ENCODE measurements at regions not wholly inside any gene's neighbourhood (a gene's known extent, or its start where the extent isn't known, plus 50 kb on each side); places are given as distances from the start of the nearest gene placed in this dataset.

GRCh38 chr10:89887830-89888229 lies 186.4 kb downstream of the KIF20B start:
- Mint-ChIP-seq H3K27ac (peak overlapping the region in 1 of 3 experiments; percentile 70), H3K4me1 (no peaks in the 10 kb centered on the region), H3K36me3 (ENCODE audit: low read depth) (no peaks in the 10 kb centered on the region), H3K9me3 (peaks cover 3% of the 10 kb centered on the region), H3K27me3 (ENCODE audit: low read depth) (no peaks in the 10 kb centered on the region), H3K4me3 (no peak overlapping the region)
- TF ChIP-seq, protein P1, sequence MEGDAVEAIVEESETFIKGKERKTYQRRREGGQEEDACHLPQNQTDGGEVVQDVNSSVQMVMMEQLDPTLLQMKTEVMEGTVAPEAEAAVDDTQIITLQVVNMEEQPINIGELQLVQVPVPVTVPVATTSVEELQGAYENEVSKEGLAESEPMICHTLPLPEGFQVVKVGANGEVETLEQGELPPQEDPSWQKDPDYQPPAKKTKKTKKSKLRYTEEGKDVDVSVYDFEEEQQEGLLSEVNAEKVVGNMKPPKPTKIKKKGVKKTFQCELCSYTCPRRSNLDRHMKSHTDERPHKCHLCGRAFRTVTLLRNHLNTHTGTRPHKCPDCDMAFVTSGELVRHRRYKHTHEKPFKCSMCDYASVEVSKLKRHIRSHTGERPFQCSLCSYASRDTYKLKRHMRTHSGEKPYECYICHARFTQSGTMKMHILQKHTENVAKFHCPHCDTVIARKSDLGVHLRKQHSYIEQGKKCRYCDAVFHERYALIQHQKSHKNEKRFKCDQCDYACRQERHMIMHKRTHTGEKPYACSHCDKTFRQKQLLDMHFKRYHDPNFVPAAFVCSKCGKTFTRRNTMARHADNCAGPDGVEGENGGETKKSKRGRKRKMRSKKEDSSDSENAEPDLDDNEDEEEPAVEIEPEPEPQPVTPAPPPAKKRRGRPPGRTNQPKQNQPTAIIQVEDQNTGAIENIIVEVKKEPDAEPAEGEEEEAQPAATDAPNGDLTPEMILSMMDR (IDR thresholded peaks at IDR 0.05; ENCODE audit: unreplicated experiment in 3 of 3), result no peak

DNA sequence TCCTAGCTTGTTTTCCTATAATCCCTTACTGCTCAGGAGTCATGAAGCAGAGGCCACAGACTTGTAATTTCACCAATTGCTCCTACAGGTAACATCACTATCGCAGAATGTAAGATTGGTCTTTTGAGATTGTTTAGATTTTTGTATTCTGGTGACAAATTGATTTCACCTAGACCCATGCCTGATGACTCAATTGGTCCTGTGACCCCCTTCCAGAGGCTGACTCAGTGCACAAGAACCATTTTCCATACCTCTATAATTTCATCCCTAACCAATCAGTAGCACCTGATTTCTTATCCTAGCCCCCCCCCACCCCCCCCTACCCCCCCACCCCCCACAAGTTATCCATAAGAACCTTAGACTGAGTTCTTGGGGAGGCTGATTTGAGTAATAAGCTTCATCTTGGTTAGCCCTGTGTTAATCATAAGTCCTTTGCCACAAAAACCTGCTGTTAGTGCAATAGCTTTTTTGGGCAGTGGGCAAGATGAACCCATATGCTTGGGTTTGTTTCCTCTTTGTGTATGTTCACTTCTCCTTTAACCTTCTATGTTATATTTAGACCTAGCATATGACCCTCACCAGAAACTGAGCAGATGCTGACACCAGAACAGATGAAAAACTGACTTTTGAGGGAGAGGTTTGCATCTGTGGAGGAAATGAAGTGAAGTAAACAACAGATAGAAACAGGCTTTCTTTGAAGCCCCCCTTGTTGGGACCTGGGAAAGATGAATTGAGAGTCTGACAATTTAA lies 187.1 kb downstream of the KIF20B start:
- Mint-ChIP-seq H3K27ac (no peak overlapping the region), H3K9me3 (no peaks in the 10 kb centered on the region), H3K27me3 (ENCODE audit: low read depth) (no peaks in the 10 kb centered on the region), H3K4me1 (no peaks in the 10 kb centered on the region), H3K36me3 (ENCODE audit: low read depth) (no peaks in the 10 kb centered on the region), H3K4me3 (no peak overlapping the region)
- TF ChIP-seq, protein P1 (IDR thresholded peaks at IDR 0.05; ENCODE audit: unreplicated experiment in 3 of 3), result no peak

DNA sequence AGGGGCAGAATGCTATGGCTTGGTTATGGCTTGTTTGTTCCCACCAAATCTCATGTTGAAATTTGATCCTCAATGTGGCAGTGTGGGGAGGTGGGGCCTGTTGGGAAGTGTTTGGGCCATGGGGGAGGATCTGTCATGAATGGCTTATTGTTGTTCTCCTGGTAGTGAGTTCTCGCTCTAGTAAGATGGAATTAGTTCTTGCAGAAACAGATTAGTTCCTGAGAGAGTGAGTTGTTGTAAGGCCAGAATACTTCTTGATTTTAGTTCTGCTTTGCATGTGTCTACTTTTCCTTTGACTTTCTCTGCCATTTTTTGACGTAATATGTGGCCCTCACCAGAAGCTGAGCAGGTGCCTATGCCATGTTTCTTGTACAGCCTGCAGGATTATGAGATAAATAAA lies 188.2 kb downstream of the KIF20B start:
- Mint-ChIP-seq H3K27me3 (ENCODE audit: low read depth) (no peaks in the 10 kb centered on the region), H3K4me1 (no peaks in the 10 kb centered on the region), H3K4me3 (no peak overlapping the region), H3K36me3 (ENCODE audit: low read depth) (no peaks in the 10 kb centered on the region), H3K9me3 (no peaks in the 10 kb centered on the region), H3K27ac (no peak overlapping the region)
- TF ChIP-seq, protein P1 (IDR thresholded peaks at IDR 0.05; ENCODE audit: unreplicated experiment in 3 of 3), result no peak

DNA sequence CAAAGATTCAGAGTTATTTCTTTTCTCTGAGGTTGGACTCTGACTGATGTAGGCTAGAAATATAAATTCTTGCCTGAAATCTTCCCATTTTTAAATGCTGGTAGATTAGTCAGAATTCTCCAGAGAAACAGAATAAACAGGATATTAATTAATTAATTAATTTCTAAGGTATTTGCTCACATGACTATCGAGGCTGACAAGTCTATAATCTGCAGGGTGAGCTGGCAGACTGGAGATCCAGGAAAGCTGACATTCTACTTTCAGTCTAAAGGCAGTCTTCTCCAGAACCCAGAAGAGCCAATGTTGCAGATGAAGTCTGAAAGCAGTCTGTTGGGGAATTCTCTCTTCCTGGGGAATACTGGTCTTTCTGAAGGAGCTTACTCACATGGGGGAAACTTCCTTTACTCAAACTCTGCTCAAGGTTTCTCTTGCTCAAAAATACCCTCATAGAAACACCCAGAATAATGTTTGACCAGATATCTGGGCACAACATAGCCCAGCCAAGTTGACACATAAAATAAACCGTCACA lies 189.7 kb downstream of the KIF20B start:
- Mint-ChIP-seq H3K4me3 (no peak overlapping the region), H3K4me1 (no peaks in the 10 kb centered on the region), H3K9me3 (no peaks in the 10 kb centered on the region)

DNA sequence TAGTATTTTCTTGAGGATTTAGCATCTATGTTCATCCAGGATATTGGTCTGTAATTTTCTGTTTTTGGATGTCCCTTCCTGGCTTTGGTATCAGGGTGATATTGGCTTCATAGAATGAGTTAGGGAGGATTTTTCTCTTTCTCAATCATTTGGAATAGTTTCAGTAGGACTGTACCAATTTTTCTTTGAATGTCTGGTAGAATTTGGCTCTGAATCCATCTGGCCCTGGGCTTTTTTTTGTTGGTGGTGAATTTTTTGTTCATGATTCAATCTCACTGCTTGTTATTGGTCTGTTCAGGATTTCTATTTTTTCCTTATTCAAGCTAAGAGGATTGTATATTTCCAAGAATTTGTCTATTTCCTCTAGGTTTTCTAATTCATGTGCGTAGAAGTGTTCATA lies 192.7 kb downstream of the KIF20B start:
- Mint-ChIP-seq H3K36me3 (ENCODE audit: low read depth) (no peaks in the 10 kb centered on the region), H3K9me3 (no peaks in the 10 kb centered on the region), H3K4me1 (no peaks in the 10 kb centered on the region), H3K27me3 (ENCODE audit: low read depth) (no peaks in the 10 kb centered on the region), H3K4me3 (no peak overlapping the region), H3K27ac (no peak overlapping the region)
- TF ChIP-seq, protein P1 (IDR thresholded peaks at IDR 0.05; ENCODE audit: unreplicated experiment in 3 of 3), result no peak

More for the DNA sequence above, 189.7 kb downstream of the KIF20B start:
- no peak overlapping the region for H3K27ac Mint-ChIP-seq
- TF ChIP-seq, protein P1 (IDR thresholded peaks at IDR 0.05; ENCODE audit: unreplicated experiment in 3 of 3), result no peak
- no peaks in the 10 kb centered on the region for H3K27me3 Mint-ChIP-seq (ENCODE audit: low read depth)
- H3K36me3 Mint-ChIP-seq (ENCODE audit: low read depth), result no peaks in the 10 kb centered on the region

- Mint-ChIP-seq H3K9me3 (no peaks in the 10 kb centered on the region), H3K27me3 (ENCODE audit: low read depth) (no peaks in the 10 kb centered on the region), H3K27ac (no peak overlapping the region), H3K4me1 (no peaks in the 10 kb centered on the region), H3K4me3 (no peak overlapping the region), H3K36me3 (ENCODE audit: low read depth) (no peaks in the 10 kb centered on the region)
- TF ChIP-seq, protein P1 (IDR thresholded peaks at IDR 0.05; ENCODE audit: unreplicated experiment in 3 of 3), result no peak
Measured at GRCh38 chr10:89900554-89900953, 199.2 kb downstream of the KIF20B start.
